ENCODE measurements at regions not wholly inside any gene's neighbourhood (a gene's known extent, or its start where the extent isn't known, plus 50 kb on each side); places are given as distances from the start of the nearest gene placed in this dataset.

DNA sequence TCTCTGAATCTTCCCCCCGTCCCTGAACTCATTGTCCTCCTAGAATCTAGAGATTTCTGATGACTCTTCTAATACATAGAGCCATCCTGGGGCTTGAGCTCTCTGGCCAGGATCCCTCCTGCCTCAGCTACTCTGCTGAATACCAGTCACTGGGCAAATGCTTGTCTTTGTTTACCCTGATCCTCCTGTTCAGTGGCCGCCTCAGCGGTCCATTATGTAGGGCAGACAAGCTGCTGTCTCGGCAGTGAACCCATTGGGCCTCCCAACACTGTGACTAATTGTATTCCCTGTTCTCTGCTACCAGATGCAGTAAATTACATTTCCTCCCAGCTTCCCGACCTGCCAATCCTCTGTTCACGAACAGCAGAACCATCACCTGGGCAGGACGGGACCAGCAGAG is 151.6 kb downstream of the PALM2AKAP2 start:
- RAD21 ChIA-PET (ENCODE audit: unreplicated experiment), result interaction anchor here (1.0 kb wide), 1 partner anchor 202 kb away, joined by 3 read pairs; no protein-coding TSS in a partner anchor
- H3K4me2 ChIP-seq (ENCODE audit: control insufficient read depth, insufficient read depth), result no peak overlapping the region
- H3K27ac ChIP-seq (ENCODE audit: control insufficient read depth, insufficient read depth), result no peak overlapping the region
- SMC1A ChIA-PET (ENCODE audit: uncharacterized antibody, unreplicated experiment), result interaction anchor here (0.9 to 1.6 kb wide), 7 partner anchors 11 to 36 kb away, joined by 3 to 7 read pairs (median 4); no protein-coding TSS in a partner anchor
- BruUV-seq (replicated peaks), result no TSS peak
- WGBS (ENCODE audit: insufficient coverage, insufficient replicate concordance, low lambda C conversion rate, missing lambda C conversion rate), result 81% methylated on average over 7 of the region's 7 CpGs
- in situ Hi-C loops (cut with MboI), result no loop called here
- TF ChIP-seq STAT1 (conservative IDR thresholded peaks at IDR 0.05), result no peak
- no peak for TF ChIP-seq MEF2A (IDR thresholded peaks at IDR 0.05; ENCODE audit: insufficient read depth, low read depth, low read length)
- TF ChIP-seq ASH2L (IDR thresholded peaks at IDR 0.05; ENCODE audit: borderline replicate concordance, low read depth), result no peak
- no peak for TF ChIP-seq NR2C2 (IDR thresholded peaks at IDR 0.05; ENCODE audit: borderline replicate concordance, control insufficient read depth, insufficient read length, low read depth)
- TF ChIP-seq POU2F2 (IDR thresholded peaks at IDR 0.05; ENCODE audit: borderline replicate concordance, low read depth, low read length), result no peak
- TF ChIP-seq MYC (IDR thresholded peaks at IDR 0.05; ENCODE audit: insufficient read depth, insufficient read length, insufficient replicate concordance, low read length, severe bottlenecking), result no peak
- TF ChIP-seq SUPT20H (IDR thresholded peaks at IDR 0.05; ENCODE audit: borderline replicate concordance, control insufficient read depth, low read depth, low read length), result no peak
- TF ChIP-seq NRF1 (conservative IDR thresholded peaks at IDR 0.05; ENCODE audit: low read depth, low read length), result no peak
- no peak for TF ChIP-seq ZZZ3 (IDR thresholded peaks at IDR 0.05; ENCODE audit: control insufficient read depth, insufficient read length, low read depth)
- no peak for TF ChIP-seq ZSCAN29 (IDR thresholded peaks at IDR 0.05)
- no peak for TF ChIP-seq CREB1 (IDR thresholded peaks at IDR 0.05; ENCODE audit: low read depth)
- TF ChIP-seq, protein P1, sequence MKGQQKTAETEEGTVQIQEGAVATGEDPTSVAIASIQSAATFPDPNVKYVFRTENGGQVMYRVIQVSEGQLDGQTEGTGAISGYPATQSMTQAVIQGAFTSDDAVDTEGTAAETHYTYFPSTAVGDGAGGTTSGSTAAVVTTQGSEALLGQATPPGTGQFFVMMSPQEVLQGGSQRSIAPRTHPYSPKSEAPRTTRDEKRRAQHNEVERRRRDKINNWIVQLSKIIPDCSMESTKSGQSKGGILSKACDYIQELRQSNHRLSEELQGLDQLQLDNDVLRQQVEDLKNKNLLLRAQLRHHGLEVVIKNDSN (IDR thresholded peaks at IDR 0.05; ENCODE audit: borderline replicate concordance, extremely low read length, insufficient read depth, low read depth, low read length), result no peak
- TF ChIP-seq, protein P2, sequence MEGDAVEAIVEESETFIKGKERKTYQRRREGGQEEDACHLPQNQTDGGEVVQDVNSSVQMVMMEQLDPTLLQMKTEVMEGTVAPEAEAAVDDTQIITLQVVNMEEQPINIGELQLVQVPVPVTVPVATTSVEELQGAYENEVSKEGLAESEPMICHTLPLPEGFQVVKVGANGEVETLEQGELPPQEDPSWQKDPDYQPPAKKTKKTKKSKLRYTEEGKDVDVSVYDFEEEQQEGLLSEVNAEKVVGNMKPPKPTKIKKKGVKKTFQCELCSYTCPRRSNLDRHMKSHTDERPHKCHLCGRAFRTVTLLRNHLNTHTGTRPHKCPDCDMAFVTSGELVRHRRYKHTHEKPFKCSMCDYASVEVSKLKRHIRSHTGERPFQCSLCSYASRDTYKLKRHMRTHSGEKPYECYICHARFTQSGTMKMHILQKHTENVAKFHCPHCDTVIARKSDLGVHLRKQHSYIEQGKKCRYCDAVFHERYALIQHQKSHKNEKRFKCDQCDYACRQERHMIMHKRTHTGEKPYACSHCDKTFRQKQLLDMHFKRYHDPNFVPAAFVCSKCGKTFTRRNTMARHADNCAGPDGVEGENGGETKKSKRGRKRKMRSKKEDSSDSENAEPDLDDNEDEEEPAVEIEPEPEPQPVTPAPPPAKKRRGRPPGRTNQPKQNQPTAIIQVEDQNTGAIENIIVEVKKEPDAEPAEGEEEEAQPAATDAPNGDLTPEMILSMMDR (IDR thresholded peaks at IDR 0.05 in 2 of 3, conservative IDR thresholded peaks at IDR 0.05 in 1 of 3; ENCODE audit: control insufficient read depth in 2 of 3, extremely low read depth in 1 of 3, insufficient read depth in 1 of 3, low read depth in 3 of 3, low read length in 3 of 3), result no peak
- TF ChIP-seq NBN (IDR thresholded peaks at IDR 0.05), result no peak
- TF ChIP-seq, protein P3, sequence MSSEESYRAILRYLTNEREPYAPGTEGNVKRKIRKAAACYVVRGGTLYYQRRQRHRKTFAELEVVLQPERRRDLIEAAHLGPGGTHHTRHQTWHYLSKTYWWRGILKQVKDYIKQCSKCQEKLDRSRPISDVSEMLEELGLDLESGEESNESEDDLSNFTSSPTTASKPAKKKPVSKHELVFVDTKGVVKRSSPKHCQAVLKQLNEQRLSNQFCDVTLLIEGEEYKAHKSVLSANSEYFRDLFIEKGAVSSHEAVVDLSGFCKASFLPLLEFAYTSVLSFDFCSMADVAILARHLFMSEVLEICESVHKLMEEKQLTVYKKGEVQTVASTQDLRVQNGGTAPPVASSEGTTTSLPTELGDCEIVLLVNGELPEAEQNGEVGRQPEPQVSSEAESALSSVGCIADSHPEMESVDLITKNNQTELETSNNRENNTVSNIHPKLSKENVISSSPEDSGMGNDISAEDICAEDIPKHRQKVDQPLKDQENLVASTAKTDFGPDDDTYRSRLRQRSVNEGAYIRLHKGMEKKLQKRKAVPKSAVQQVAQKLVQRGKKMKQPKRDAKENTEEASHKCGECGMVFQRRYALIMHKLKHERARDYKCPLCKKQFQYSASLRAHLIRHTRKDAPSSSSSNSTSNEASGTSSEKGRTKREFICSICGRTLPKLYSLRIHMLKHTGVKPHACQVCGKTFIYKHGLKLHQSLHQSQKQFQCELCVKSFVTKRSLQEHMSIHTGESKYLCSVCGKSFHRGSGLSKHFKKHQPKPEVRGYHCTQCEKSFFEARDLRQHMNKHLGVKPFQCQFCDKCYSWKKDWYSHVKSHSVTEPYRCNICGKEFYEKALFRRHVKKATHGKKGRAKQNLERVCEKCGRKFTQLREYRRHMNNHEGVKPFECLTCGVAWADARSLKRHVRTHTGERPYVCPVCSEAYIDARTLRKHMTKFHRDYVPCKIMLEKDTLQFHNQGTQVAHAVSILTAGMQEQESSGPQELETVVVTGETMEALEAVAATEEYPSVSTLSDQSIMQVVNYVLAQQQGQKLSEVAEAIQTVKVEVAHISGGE (CRISPR knock-in tag; IDR thresholded peaks at IDR 0.05), result no peak
- TF ChIP-seq MYB (IDR thresholded peaks at IDR 0.05; ENCODE audit: borderline replicate concordance, low read depth, low read length), result no peak
- no peak for TF ChIP-seq NFYB (IDR thresholded peaks at IDR 0.05; ENCODE audit: insufficient read depth, low read depth, low read length)
- no peak for TF ChIP-seq RAD21 (IDR thresholded peaks at IDR 0.05; ENCODE audit: insufficient read depth, low read depth, low read length)
- H3K4me1 ChIP-seq (ENCODE audit: control insufficient read depth, insufficient read depth, low read length), result peaks cover 25% of the 10 kb centered on the region
- H3K9me3 ChIP-seq (replicated peaks; ENCODE audit: control insufficient read depth, insufficient read depth, low read length), result no peaks in the 10 kb centered on the region
- POLR2A ChIA-PET, result no interaction called here
- H3K9ac ChIP-seq (ENCODE audit: control insufficient read depth, insufficient read depth, low read length), result no peak overlapping the region
- CTCF ChIA-PET, result interaction anchor here (0.6 to 1.7 kb wide), 9 partner anchors 9 to 118 kb away, joined by 3 to 4 read pairs (median 4); no protein-coding TSS in a partner anchor
- no peaks in the 10 kb centered on the region for H3K27me3 ChIP-seq (replicated peaks in 1 of 2; ENCODE audit: control insufficient read depth in 2 of 2, insufficient read depth in 2 of 2, low read length in 1 of 2)
- no peak overlapping the region for H3K4me3 ChIP-seq
- no peak for DNase-seq (ENCODE audit: low read depth, low spot score)
- FAIRE-seq, result no peak
- H4K20me1 ChIP-seq (ENCODE audit: control insufficient read depth, insufficient read depth), result no peaks in the 10 kb centered on the region
- no peak overlapping the region for H2AFZ ChIP-seq (ENCODE audit: control insufficient read depth, low read depth, low read length)
- intact Hi-C loops (cut with micrococcal nuclease; ENCODE audit: unreplicated experiment), result no loop called here
- ATAC-seq, result no peak
- H3K79me2 ChIP-seq (ENCODE audit: control insufficient read depth, insufficient read depth, low read length), result no peaks in the 10 kb centered on the region
- H3K36me3 ChIP-seq (ENCODE audit: control insufficient read depth in 2 of 2, insufficient read depth in 2 of 2, low read length in 1 of 2), result no peaks in the 10 kb centered on the region
